ENCODE measurements at regions not wholly inside any gene's neighbourhood (a gene's known extent, or its start where the extent isn't known, plus 50 kb on each side); places are given as distances from the start of the nearest gene placed in this dataset.

GRCh38 chr7:155948845-155949244 is 136.6 kb upstream of the SHH start:
- Histone ChIP-seq H3K36me3 (ENCODE audit: control insufficient read depth, insufficient read depth, low read length) (no peaks in the 10 kb centered on the region), H3K79me2 (ENCODE audit: control insufficient read depth, insufficient read depth, low read length) (no peaks in the 10 kb centered on the region)

GRCh38 chr7:155948423-155948822 is 136.2 kb upstream of the SHH start:
- Histone ChIP-seq H3K4me2 (ENCODE audit: extremely low read depth, insufficient read depth, low read length) (no peak overlapping the region), H3K4me3 (replicated peaks in 1 of 4; ENCODE audit: control extremely low read depth in 1 of 4, insufficient read depth in 1 of 4, low read depth in 3 of 4, low read length in 4 of 4) (no peak overlapping the region), H3K9ac (ENCODE audit: insufficient read depth, low read length) (no peak overlapping the region), H3K79me2 (ENCODE audit: control insufficient read depth, insufficient read depth, low read length) (no peaks in the 10 kb centered on the region), H3K9me3 (ENCODE audit: control insufficient read depth, insufficient read depth, low read depth, low read length) (no peaks in the 10 kb centered on the region), H2AFZ (ENCODE audit: low read length) (no peak overlapping the region), H3K27ac (ENCODE audit: insufficient read depth, low read length) (no peak overlapping the region), H3K27me3 (ENCODE audit: control insufficient read depth, insufficient read depth, low read length) (no peaks in the 10 kb centered on the region), H3K36me3 (ENCODE audit: control insufficient read depth, insufficient read depth, low read length) (no peaks in the 10 kb centered on the region), H3K4me1 (ENCODE audit: control insufficient read depth, extremely low read depth, insufficient read depth, low read length) (no peaks in the 10 kb centered on the region), H4K20me1 (ENCODE audit: control insufficient read depth, extremely low read depth, insufficient read depth, low read length) (no peaks in the 10 kb centered on the region)
- no peak for DNase-seq (ENCODE audit: low read depth in 2 of 2)
- TF ChIP-seq EZH2 (IDR thresholded peaks at IDR 0.05; ENCODE audit: low read length, missing control alignments) (no peak), CTCF (conservative IDR thresholded peaks at IDR 0.05 in 1 of 2, IDR thresholded peaks at IDR 0.05 in 1 of 2; ENCODE audit: low read depth in 1 of 2, low read length in 2 of 2) (no peak)

More at GRCh38 chr7:155948845-155949244, 136.6 kb upstream of the SHH start:
- DNase-seq (ENCODE audit: low read depth in 2 of 2), result no peak
- H3K4me2 ChIP-seq (ENCODE audit: extremely low read depth, insufficient read depth, low read length), result no peak overlapping the region
- no peak overlapping the region for H3K9ac ChIP-seq (ENCODE audit: insufficient read depth, low read length)
- no peaks in the 10 kb centered on the region for H3K27me3 ChIP-seq (ENCODE audit: control insufficient read depth, insufficient read depth, low read length)
- no peaks in the 10 kb centered on the region for H4K20me1 ChIP-seq (ENCODE audit: control insufficient read depth, extremely low read depth, insufficient read depth, low read length)
- H3K27ac ChIP-seq (ENCODE audit: insufficient read depth, low read length), result no peak overlapping the region
- no peak for TF ChIP-seq CTCF (conservative IDR thresholded peaks at IDR 0.05 in 1 of 2, IDR thresholded peaks at IDR 0.05 in 1 of 2; ENCODE audit: low read depth in 1 of 2, low read length in 2 of 2)
- TF ChIP-seq EZH2 (IDR thresholded peaks at IDR 0.05; ENCODE audit: low read length, missing control alignments), result no peak
- H2AFZ ChIP-seq (ENCODE audit: low read length), result no peak overlapping the region
- H3K4me1 ChIP-seq (ENCODE audit: control insufficient read depth, extremely low read depth, insufficient read depth, low read length), result no peaks in the 10 kb centered on the region
- H3K9me3 ChIP-seq (ENCODE audit: control insufficient read depth, insufficient read depth, low read depth, low read length), result no peaks in the 10 kb centered on the region
- no peak overlapping the region for H3K4me3 ChIP-seq (replicated peaks in 1 of 4; ENCODE audit: control extremely low read depth in 1 of 4, insufficient read depth in 1 of 4, low read depth in 3 of 4, low read length in 4 of 4)

- H4K20me1 ChIP-seq (ENCODE audit: control insufficient read depth, extremely low read depth, insufficient read depth, low read length), result no peaks in the 10 kb centered on the region
- no peaks in the 10 kb centered on the region for H3K9me3 ChIP-seq (ENCODE audit: control insufficient read depth, insufficient read depth, low read depth, low read length)
- no peak for TF ChIP-seq CTCF (conservative IDR thresholded peaks at IDR 0.05 in 1 of 2, IDR thresholded peaks at IDR 0.05 in 1 of 2; ENCODE audit: low read depth in 1 of 2, low read length in 2 of 2)
- no peak for TF ChIP-seq EZH2 (IDR thresholded peaks at IDR 0.05; ENCODE audit: low read length, missing control alignments)
- H2AFZ ChIP-seq (ENCODE audit: low read length), result no peak overlapping the region
- H3K4me3 ChIP-seq (replicated peaks in 1 of 4; ENCODE audit: control extremely low read depth in 1 of 4, insufficient read depth in 1 of 4, low read depth in 3 of 4, low read length in 4 of 4), result no peak overlapping the region
- peak; percentile 49 to 82 for DNase-seq (ENCODE audit: low read depth in 2 of 2)
- H3K27ac ChIP-seq (ENCODE audit: insufficient read depth, low read length), result no peak overlapping the region
- no peaks in the 10 kb centered on the region for H3K27me3 ChIP-seq (ENCODE audit: control insufficient read depth, insufficient read depth, low read length)
- H3K9ac ChIP-seq (ENCODE audit: insufficient read depth, low read length), result no peak overlapping the region
- H3K4me2 ChIP-seq (ENCODE audit: extremely low read depth, insufficient read depth, low read length), result no peak overlapping the region
- H3K4me1 ChIP-seq (ENCODE audit: control insufficient read depth, extremely low read depth, insufficient read depth, low read length), result no peaks in the 10 kb centered on the region
- H3K36me3 ChIP-seq (ENCODE audit: control insufficient read depth, insufficient read depth, low read length), result no peaks in the 10 kb centered on the region
- H3K79me2 ChIP-seq (ENCODE audit: control insufficient read depth, insufficient read depth, low read length), result no peaks in the 10 kb centered on the region
These were observed 134.8 kb upstream of the SHH start for GRCh38 chr7:155947051-155947450.
